Neuronal stem cell (in vitro differentiated cells): ENCODE measurements at regions not wholly inside any gene's neighbourhood (a gene's known extent, or its start where the extent isn't known, plus 50 kb on each side); places are given as distances from the start of the nearest gene placed in this dataset.
A peak's percentile ranks its signal among the peaks of the same experiment; 100 is the strongest.

Source experiments
- DNase-seq: peaks from one replicate; pipeline ENCODE4 v3.0.0-alpha.2; 2013; ENCODE audit warnings: low spot score
- H2AFZ ChIP-seq: one replicate; pipeline ENCODE4 v1.6.1; 2013; ENCODE audit warnings: mild to moderate bottlenecking, low read length, inconsistent platforms
- H2AK5ac ChIP-seq: 2 replicates; pipeline ENCODE4 v1.6.1; 2013; ENCODE audit warnings: low read depth, mild to moderate bottlenecking, inconsistent platforms, low read length, moderate library complexity, mixed read lengths
- H2BK120ac ChIP-seq: 2 replicates; pipeline ENCODE4 v1.6.1; 2013; ENCODE audit warnings: low read depth, mild to moderate bottlenecking, inconsistent platforms, low read length, moderate library complexity, mixed read lengths
- H2BK12ac ChIP-seq: one replicate; pipeline ENCODE4 v1.6.1; 2013; ENCODE audit warnings: low read length, inconsistent platforms
- H2BK15ac ChIP-seq: 2 replicates; pipeline ENCODE4 v1.6.1; 2013; ENCODE audit warnings: mild to moderate bottlenecking, low read length, inconsistent platforms, mixed read lengths
- H2BK5ac ChIP-seq: one replicate; pipeline ENCODE4 v1.6.1; 2013; ENCODE audit warnings: inconsistent platforms, mild to moderate bottlenecking, low read length, moderate library complexity
- H3K14ac ChIP-seq: one replicate; pipeline ENCODE4 v1.6.1; 2013; ENCODE audit warnings: low read length, inconsistent platforms
- H3K18ac ChIP-seq: 2 replicates; pipeline ENCODE4 v1.6.1; 2013; ENCODE audit warnings: low read length, inconsistent platforms
- H3K23ac ChIP-seq: 2 replicates; pipeline ENCODE4 v1.6.1; 2013; ENCODE audit warnings: low read depth, mild to moderate bottlenecking, mixed read lengths, low read length, inconsistent platforms; ENCODE audit not compliant: poor library complexity
- H3K27ac ChIP-seq: replicated peaks from 3 replicates; pipeline ENCODE4 v1.5.1; 2013; ENCODE audit warnings: low read length, inconsistent platforms
- H3K27me3 ChIP-seq, 3 experiments: 2 replicates each; pipeline ENCODE4 v1.6.1; 2013; ENCODE audit warnings: low read length in 3 of 3, mild to moderate bottlenecking in 2 of 3, inconsistent platforms in 1 of 3, low read depth in 1 of 3, mixed read lengths in 1 of 3, moderate library complexity in 1 of 3; ENCODE audit not compliant: control insufficient read depth in 3 of 3, insufficient read depth in 3 of 3
- H3K36me3 ChIP-seq, 2 donors: replicated peaks in 1 of 2; 2 replicates each; pipeline ENCODE4 v1.6.1; 2013; ENCODE audit warnings: low read length in 2 of 2; ENCODE audit not compliant: control insufficient read depth in 2 of 2, insufficient read depth in 2 of 2
- H3K4ac ChIP-seq: 2 replicates; pipeline ENCODE4 v1.6.1; 2013; ENCODE audit warnings: inconsistent platforms, mild to moderate bottlenecking, low read length, moderate library complexity
- H3K4me1 ChIP-seq, 2 donors: 1 replicate in 1 of 2; 2 replicates in 1 of 2; pipeline ENCODE4 v1.6.1; 2013; ENCODE audit warnings: low read length in 2 of 2, low read depth in 1 of 2; ENCODE audit not compliant: control insufficient read depth in 2 of 2, insufficient read depth in 1 of 2
- H3K4me2 ChIP-seq: one replicate; pipeline ENCODE4 v1.6.1; 2013; ENCODE audit warnings: mild to moderate bottlenecking, low read length, inconsistent platforms; ENCODE audit not compliant: insufficient read depth, poor library complexity, severe bottlenecking
- H3K4me3 ChIP-seq, 2 donors: 2 replicates each; pipeline ENCODE4 v1.5.1; 2013; ENCODE audit warnings: low read length in 2 of 2, mild to moderate bottlenecking in 2 of 2, inconsistent platforms in 1 of 2, moderate library complexity in 1 of 2
- H3K79me1 ChIP-seq: one replicate; pipeline ENCODE4 v1.6.1; 2013; ENCODE audit warnings: low read depth, mild to moderate bottlenecking, inconsistent platforms, low read length, moderate library complexity
- H3K9ac ChIP-seq: one replicate; pipeline ENCODE4 v1.6.1; 2013; ENCODE audit warnings: mild to moderate bottlenecking, low read depth, low read length, inconsistent platforms; ENCODE audit not compliant: poor library complexity
- H3K9me3 ChIP-seq, 2 donors: replicated peaks in 1 of 2; 2 replicates each; pipeline versions ENCODE3 to v1.6.1; 2013; ENCODE audit warnings: low read length in 2 of 2, mild to moderate bottlenecking in 2 of 2, inconsistent platforms in 1 of 2, low read depth in 1 of 2, mixed read lengths in 1 of 2, moderate library complexity in 1 of 2; ENCODE audit not compliant: control insufficient read depth in 2 of 2, insufficient read depth in 1 of 2
- H4K8ac ChIP-seq: one replicate; pipeline ENCODE4 v1.6.1; 2013; ENCODE audit warnings: low read depth, mild to moderate bottlenecking, inconsistent platforms, low read length, moderate library complexity
- H4K91ac ChIP-seq: one replicate; pipeline ENCODE4 v1.6.1; 2013; ENCODE audit warnings: low read length, low read depth, mild to moderate bottlenecking, inconsistent platforms; ENCODE audit not compliant: poor library complexity
- WGBS, 2 donors: extraction: QIAGEN DNeasy Blood & Tissue Kit; methylation state at CpG; one replicate each; pipeline ENCODE4 v1.1.7; 2013; ENCODE audit warnings: missing lambda C conversion rate in 2 of 2, mixed read lengths in 1 of 2; ENCODE audit not compliant: insufficient read length in 2 of 2, insufficient replicate concordance in 1 of 2; ENCODE audit errors: extremely low coverage in 2 of 2; 5-methylcytosine and 5-hydroxymethylcytosine counted together

DNA sequence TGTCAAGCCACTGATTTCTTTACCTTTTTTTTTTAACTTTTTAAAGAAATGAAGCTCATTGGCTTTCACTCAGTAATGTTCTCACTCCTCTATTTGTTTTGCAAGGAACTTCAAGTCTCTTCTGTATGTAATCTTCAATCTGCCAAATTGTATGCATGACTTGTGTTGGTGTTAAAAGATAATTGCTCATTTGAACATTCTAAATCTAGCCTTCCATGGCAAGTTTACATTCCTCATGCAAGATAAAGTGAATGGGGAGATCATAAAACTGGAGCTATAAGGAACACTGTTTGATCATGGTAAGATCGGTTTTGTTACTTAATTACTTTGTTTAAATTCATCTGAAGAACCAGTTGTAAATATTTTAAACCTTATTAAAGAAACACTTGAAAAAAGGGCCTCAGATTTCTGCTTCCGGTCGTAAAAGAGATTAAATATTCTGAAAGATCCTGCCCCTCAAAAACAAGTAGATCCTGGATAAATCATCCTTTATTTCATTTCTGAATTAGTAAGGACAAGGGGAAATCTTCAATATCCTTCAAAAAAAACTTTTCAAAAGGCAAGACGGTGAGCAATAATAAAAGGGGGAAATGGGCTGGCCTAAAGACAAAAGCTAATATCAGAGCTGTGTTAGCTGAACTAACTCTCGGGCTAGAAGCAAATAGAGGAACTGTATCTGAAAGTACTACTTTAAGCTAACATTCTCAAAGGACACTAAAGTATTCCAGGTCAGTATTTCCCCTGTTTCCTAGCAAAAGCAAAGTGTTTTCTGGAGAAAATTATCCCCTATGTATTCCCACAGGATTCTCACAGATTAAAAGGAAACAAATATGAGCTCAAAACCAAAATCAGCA is 107.0 kb upstream of the ATP11B start:
- DNase-seq: no peak
- Histone ChIP-seq H2BK5ac (no peak overlapping the region), H3K4me1 (peaks cover 1 to 4% of the 10 kb centered on the region in 2 donors), H3K14ac (no peak overlapping the region), H3K27me3 (no peaks in the 10 kb centered on the region), H4K8ac (no peak overlapping the region), H3K27ac (no peak overlapping the region), H4K91ac (no peak overlapping the region), H3K4me3 (no peak overlapping the region), H3K4me2 (no peak overlapping the region), H2BK12ac (no peak overlapping the region), H3K9me3 (peaks cover 0 to 4% of the 10 kb centered on the region in 2 donors), H3K4ac (no peak overlapping the region), H3K79me1 (no peaks in the 10 kb centered on the region), H2BK15ac (no peak overlapping the region), H3K23ac (no peak overlapping the region), H2BK120ac (no peak overlapping the region), H2AFZ (no peak overlapping the region), H3K36me3 (no peaks in the 10 kb centered on the region), H3K9ac (no peak overlapping the region), H2AK5ac (no peak overlapping the region), H3K18ac (no peak overlapping the region)
- no CpG with 5 or more reads among the region's 5 CpGs for WGBS, 2 donors

DNA sequence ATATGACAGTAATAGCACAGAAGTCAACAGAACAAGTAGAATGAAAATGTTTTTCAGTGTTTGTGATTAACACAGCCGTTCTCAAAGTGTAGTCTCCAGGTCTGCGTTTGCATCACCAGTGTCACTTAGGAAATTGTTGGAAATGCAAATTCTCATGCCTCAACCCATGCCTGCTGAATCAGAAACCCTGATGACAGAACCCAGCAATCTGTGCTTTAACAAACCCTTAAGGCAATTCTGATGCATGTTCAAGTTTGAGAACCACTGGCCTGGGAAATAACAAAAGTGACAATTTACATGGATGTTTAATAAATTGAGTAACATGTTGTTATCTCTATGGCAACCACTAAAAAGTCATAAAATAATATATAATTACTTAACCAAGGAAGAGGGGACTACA is 103.1 kb upstream of the ATP11B start:
- no CpG with 5 or more reads among the region's 2 CpGs for WGBS, 2 donors
- H4K8ac ChIP-seq: no peak overlapping the region
- H2BK120ac ChIP-seq: no peak overlapping the region
- H3K27ac ChIP-seq: no peak overlapping the region
- H3K27me3 ChIP-seq: no peaks in the 10 kb centered on the region
- no peak overlapping the region for H3K4me3 ChIP-seq
- H3K4me2 ChIP-seq: no peak overlapping the region
- H3K4ac ChIP-seq: no peak overlapping the region
- H3K9me3 ChIP-seq: peaks cover 0 to 1% of the 10 kb centered on the region in 2 donors
- H2BK5ac ChIP-seq: no peak overlapping the region
- no peak overlapping the region for H2BK12ac ChIP-seq
- no peak overlapping the region for H3K9ac ChIP-seq
- no peak overlapping the region for H2AFZ ChIP-seq
- no peak overlapping the region for H4K91ac ChIP-seq
- H3K14ac ChIP-seq: no peak overlapping the region
- H3K4me1 ChIP-seq: peaks cover 0 to 4% of the 10 kb centered on the region in 2 donors
- H2BK15ac ChIP-seq: no peak overlapping the region
- DNase-seq: no peak
- no peaks in the 10 kb centered on the region for H3K79me1 ChIP-seq
- H2AK5ac ChIP-seq: no peak overlapping the region
- H3K36me3 ChIP-seq: no peaks in the 10 kb centered on the region
- H3K18ac ChIP-seq: no peak overlapping the region
- no peak overlapping the region for H3K23ac ChIP-seq

GRCh38 chr3:182692021-182692420 is 101.3 kb upstream of the ATP11B start:
- Histone ChIP-seq H2BK12ac (no peak overlapping the region), H3K79me1 (no peaks in the 10 kb centered on the region), H3K4me2 (no peak overlapping the region), H2BK15ac (no peak overlapping the region), H3K27me3 (no peaks in the 10 kb centered on the region), H2AK5ac (no peak overlapping the region), H4K8ac (no peak overlapping the region), H2AFZ (peak overlapping the region; percentile 47), H3K27ac (no peak overlapping the region), H3K4me1 (peaks cover 0 to 4% of the 10 kb centered on the region in 2 donors), H3K4ac (no peak overlapping the region), H4K91ac (no peak overlapping the region), H3K14ac (no peak overlapping the region), H3K4me3 (peak overlapping the region in 1 of 2 donors; percentile 6), H3K23ac (no peak overlapping the region), H3K36me3 (no peaks in the 10 kb centered on the region), H2BK120ac (no peak overlapping the region), H3K18ac (no peak overlapping the region), H3K9me3 (no peaks in the 10 kb centered on the region), H3K9ac (no peak overlapping the region), H2BK5ac (no peak overlapping the region)
- no peak for DNase-seq
- WGBS, 2 donors: no CpG with 5 or more reads among the region's 6 CpGs

GRCh38 chr3:182692695-182693094 is 100.6 kb upstream of the ATP11B start:
- Histone ChIP-seq H4K8ac (no peak overlapping the region), H2BK5ac (no peak overlapping the region), H3K9me3 (no peaks in the 10 kb centered on the region), H3K4me3 (no peak overlapping the region), H3K79me1 (no peaks in the 10 kb centered on the region), H2AK5ac (no peak overlapping the region), H3K27ac (no peak overlapping the region), H2BK12ac (no peak overlapping the region), H3K9ac (no peak overlapping the region), H3K4me2 (no peak overlapping the region), H3K18ac (no peak overlapping the region), H3K4me1 (peaks cover 2 to 4% of the 10 kb centered on the region in 2 donors), H3K14ac (no peak overlapping the region), H2BK120ac (no peak overlapping the region), H4K91ac (no peak overlapping the region), H2BK15ac (no peak overlapping the region), H2AFZ (peak overlapping the region; percentile 19), H3K27me3 (no peaks in the 10 kb centered on the region), H3K36me3 (no peaks in the 10 kb centered on the region), H3K23ac (no peak overlapping the region), H3K4ac (no peak overlapping the region)
- no peak for DNase-seq
- WGBS, 2 donors: no CpG with 5 or more reads among the region's 1 CpG
